Osteocyte (in vitro differentiated cells): ENCODE measurements at regions not wholly inside any gene's neighbourhood (a gene's known extent, or its start where the extent isn't known, plus 50 kb on each side); places are given as distances from the start of the nearest gene placed in this dataset.
"Not testable (repeated sequence)": the region's sequence is repeated elsewhere in the genome, so short reads cannot be mapped to it uniquely, and the experiment has no call there.

Source experiments
- DNase-seq: peaks from one replicate; pipeline ENCODE4 v3.0.0; 2021; ENCODE audit warnings: mixed read lengths; ENCODE audit not compliant: unreplicated experiment; ENCODE audit errors: extremely low spot score
- H3K27ac Mint-ChIP-seq: one replicate; pipeline ENCODE4 v1.8.0; 2021; ENCODE audit warnings: mild to moderate bottlenecking, mixed read lengths; ENCODE audit not compliant: unreplicated experiment
- H3K27me3 Mint-ChIP-seq: one replicate; pipeline ENCODE4 v1.8.0; 2021; ENCODE audit warnings: mixed read lengths; ENCODE audit not compliant: unreplicated experiment
- H3K36me3 Mint-ChIP-seq: one replicate; pipeline ENCODE4 v1.8.0; 2021; ENCODE audit warnings: mixed read lengths; ENCODE audit not compliant: unreplicated experiment
- H3K4me1 Mint-ChIP-seq: one replicate; pipeline ENCODE4 v1.8.0; 2021; ENCODE audit warnings: mixed read lengths; ENCODE audit not compliant: unreplicated experiment
- H3K4me3 Mint-ChIP-seq: one replicate; pipeline ENCODE4 v1.8.0; 2021; ENCODE audit warnings: mild to moderate bottlenecking, moderate library complexity, mixed read lengths; ENCODE audit not compliant: unreplicated experiment
- H3K9me3 Mint-ChIP-seq: one replicate; pipeline ENCODE4 v1.8.0; 2021; ENCODE audit warnings: mixed read lengths; ENCODE audit not compliant: unreplicated experiment
- CTCF ChIP-seq: fragments of 200-600 bp; sonication (generic); IDR thresholded peaks from 2 replicates; pipeline ENCODE4 v1.5.0; 2021; ENCODE audit warnings: antibody characterized with exemption, mild to moderate bottlenecking, moderate library complexity

- Mint-ChIP-seq H3K27ac (no peak overlapping the region), H3K4me1 (no peaks in the 10 kb centered on the region), H3K4me3 (no peak overlapping the region), H3K27me3 (no peaks in the 10 kb centered on the region), H3K9me3 (peaks cover 29% of the 10 kb centered on the region), H3K36me3 (no peaks in the 10 kb centered on the region)
- no peak for TF ChIP-seq CTCF
- DNase-seq: no peak
Measured at GRCh38 chr17:54324813-54325212, 502.1 kb downstream of the KIF2B start.

DNA sequence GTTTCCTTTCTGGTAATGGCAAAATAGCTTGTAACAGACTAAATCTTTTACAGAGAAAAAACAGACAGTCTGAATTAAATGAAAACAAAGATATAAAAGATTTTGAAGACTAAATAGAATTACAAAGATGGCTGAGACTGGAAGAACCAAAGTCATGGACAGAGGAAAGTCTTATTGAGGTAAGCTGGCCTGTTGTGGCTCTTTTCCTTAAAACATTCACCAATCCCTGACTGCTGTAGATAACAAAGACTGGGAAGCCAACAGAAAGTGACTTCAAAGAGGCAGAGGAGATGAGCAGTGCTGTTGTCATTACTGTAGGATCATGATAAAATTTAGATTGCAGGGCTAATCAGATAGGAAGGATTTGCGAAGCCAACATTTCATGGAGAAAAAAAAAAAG, 517.0 kb downstream of the KIF2B start:
- DNase-seq: no peak
- Mint-ChIP-seq H3K27ac (no peak overlapping the region), H3K9me3 (peaks cover 17% of the 10 kb centered on the region), H3K4me3 (no peak overlapping the region), H3K4me1 (no peaks in the 10 kb centered on the region), H3K36me3 (no peaks in the 10 kb centered on the region), H3K27me3 (no peaks in the 10 kb centered on the region)
- TF ChIP-seq CTCF: no peak

DNA sequence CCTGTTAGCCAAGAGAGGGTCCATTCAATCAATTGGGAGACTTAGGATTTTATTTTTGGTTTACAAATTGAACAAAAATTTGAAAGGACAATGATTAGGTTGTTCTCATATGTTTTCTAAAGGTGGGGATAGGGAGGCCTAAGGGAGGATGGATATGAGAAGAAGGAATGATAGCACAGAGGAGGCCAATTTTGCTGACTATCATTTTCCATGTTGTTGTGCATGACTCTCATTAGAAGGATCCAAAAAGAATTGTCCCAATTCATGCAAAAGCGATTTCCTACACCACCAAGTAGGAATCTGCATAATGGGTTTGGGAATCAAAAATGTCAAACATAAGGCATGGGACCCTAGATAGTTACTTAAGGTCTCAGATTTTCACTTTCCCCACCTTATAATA, 524.8 kb downstream of the KIF2B start:
- Mint-ChIP-seq H3K27ac (no peak overlapping the region), H3K36me3 (no peaks in the 10 kb centered on the region), H3K9me3 (peaks cover 16% of the 10 kb centered on the region), H3K4me1 (no peaks in the 10 kb centered on the region), H3K27me3 (no peaks in the 10 kb centered on the region), H3K4me3 (no peak overlapping the region)
- DNase-seq: no peak
- TF ChIP-seq CTCF: no peak

GRCh38 chr17:54348234-54348633, 525.5 kb downstream of the KIF2B start:
- peaks cover 16% of the 10 kb centered on the region for H3K9me3 Mint-ChIP-seq
- no peak for TF ChIP-seq CTCF
- H3K4me1 Mint-ChIP-seq: no peaks in the 10 kb centered on the region
- no peak overlapping the region for H3K4me3 Mint-ChIP-seq
- no peaks in the 10 kb centered on the region for H3K36me3 Mint-ChIP-seq
- no peak for DNase-seq
- no peaks in the 10 kb centered on the region for H3K27me3 Mint-ChIP-seq
- no peak overlapping the region for H3K27ac Mint-ChIP-seq

GRCh38 chr17:54353789-54354525, 531.2 kb downstream of the KIF2B start:
- Mint-ChIP-seq H3K27ac (no peak overlapping the region), H3K4me3 (no peak overlapping the region), H3K36me3 (no peaks in the 10 kb centered on the region), H3K4me1 (no peaks in the 10 kb centered on the region), H3K9me3 (peaks cover 37% of the 10 kb centered on the region), H3K27me3 (no peaks in the 10 kb centered on the region)
- DNase-seq: no peak
- no peak for TF ChIP-seq CTCF

GRCh38 chr17:54361073-54361472, 538.3 kb downstream of the KIF2B start:
- not testable (repeated sequence) for H3K27me3 Mint-ChIP-seq, H3K27ac Mint-ChIP-seq, H3K36me3 Mint-ChIP-seq, H3K4me1 Mint-ChIP-seq, H3K4me3 Mint-ChIP-seq, DNase-seq
- peaks cover 36% of the 10 kb centered on the region for H3K9me3 Mint-ChIP-seq
